ENCODE measurements at regions not wholly inside any gene's neighbourhood (a gene's known extent, or its start where the extent isn't known, plus 50 kb on each side); places are given as distances from the start of the nearest gene placed in this dataset.

DNA sequence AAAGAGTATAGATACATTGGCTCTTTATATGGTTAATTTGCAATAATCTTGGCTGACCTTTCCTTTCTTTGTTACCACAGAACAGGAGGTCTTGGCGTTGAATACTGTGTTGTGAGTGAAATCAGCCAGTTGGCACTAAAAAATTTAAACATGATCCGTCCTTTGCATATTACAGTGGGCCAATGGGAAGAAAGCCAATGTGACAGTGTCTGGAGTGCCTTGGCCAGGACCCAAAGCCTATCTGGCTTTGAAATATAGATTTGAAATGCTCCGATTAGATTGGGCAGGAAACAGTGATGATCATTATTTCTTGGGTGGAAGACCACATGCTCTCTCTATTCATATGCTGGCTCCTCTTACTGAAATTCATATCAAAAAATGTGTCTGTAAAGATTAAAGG, 339.6 kb upstream of the ANO3 start:
- no peak for DNase-seq

DNA sequence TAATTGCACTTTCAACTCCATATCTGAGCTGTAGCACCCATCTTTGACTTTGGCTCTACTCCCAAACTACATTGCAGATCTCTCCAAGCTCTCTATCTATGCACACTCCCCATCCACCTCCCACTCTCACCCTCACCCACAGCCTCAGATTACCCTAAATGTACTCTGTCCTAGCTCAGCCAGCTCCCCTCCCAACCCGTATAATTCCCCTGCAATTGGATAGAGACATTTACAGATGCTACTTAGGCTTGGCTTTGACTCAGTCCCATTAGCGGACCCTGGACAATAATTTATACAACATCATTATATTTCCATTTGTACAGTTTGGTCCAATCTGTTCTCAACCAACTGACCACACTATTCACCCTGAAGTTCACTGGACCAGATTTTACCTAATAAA, 338.9 kb upstream of the ANO3 start:
- no peak for DNase-seq

DNA sequence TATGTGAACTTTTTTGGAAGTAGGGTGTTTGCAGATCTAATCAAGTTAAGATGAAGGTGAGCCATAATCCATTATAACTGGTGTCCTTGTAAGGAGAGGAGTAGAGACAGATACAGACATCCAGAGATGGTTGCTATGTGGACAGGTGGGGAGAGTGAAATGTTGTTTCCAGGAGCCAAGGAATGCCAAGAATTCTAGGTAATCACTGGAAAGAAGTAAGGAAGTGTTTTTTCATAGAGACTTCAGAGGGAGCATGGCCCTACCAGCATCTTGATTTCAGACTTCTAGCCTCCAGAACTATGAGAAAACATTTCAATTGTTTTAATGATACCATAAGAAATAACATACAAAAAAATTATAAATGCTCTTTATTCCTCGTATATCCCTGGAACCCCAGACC, 320.5 kb upstream of the ANO3 start:
- no peak for DNase-seq

DNA sequence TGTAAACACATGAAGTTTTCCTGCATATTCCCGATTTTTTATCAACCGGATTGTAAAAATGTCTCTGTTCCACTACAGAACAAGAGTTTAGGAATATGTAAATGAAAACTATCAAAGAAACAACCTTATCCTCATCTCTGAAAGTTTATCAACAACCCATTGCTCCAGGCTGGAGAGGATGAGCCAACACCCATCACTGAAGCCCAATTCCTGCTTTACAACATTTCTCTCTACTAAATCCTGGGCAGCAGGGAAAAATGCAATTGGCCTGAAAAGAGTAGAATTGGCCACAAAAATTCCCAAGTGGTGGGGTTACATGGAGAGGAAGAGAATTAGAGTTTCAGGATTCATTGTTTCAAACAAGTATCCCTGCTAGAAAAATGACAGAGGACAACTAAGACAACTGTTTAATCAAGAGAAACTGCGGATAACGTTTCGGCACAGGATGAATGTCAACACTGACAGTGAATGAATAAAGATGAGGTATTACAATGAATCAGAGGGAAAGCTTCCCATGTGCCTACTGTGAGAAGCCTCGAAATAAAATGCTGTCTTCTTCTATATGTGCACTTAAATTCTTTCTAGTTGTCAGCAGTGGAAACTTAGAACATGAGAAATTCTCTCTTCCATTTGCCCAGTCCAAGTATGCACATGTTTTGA, 317.3 kb upstream of the ANO3 start:
- no peak for DNase-seq

DNA sequence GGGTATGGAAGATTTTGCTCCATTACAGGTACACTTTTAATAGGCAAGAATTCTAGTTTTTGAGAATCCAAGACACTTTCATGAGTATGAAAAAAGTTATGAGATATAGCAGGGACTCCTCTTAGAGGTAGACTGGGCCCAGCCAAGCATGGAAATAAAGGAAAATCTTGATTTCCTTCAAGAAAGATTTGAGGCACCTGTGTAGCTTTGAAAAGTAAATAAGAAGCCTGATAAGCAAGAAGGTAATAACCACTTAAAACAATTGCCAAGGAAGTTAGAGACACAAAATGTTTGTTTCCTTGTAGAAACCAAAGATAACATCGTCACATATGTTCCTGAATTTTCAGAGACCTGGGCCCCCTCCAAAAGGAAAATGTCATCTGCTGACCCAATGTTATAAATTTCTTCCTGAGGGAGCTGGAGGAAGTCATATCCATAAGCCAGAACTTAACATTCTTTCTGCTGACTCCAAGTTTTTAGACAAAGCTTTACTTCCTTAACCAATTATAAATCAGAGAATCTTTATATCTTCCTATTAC, 314.5 kb upstream of the ANO3 start:
- no peak for DNase-seq

DNA sequence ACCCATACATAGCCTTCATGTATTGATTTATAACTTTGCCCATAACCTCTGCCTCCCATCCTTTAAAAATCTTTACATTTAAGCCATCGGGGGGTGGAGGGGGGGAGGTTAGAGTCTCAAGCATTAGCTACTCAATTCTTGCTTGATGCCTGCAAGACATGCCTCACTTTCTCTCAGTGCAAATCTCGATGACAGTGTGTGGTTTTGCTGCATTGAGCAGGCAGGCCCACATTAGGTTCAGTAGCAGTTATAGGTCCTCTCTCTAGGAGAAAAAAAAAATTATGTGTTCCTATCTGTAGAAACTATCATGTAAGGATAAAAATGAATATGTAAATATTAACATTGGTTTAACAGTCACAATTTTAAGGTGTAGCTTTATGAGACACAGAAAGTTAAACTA, 314.0 kb upstream of the ANO3 start:
- DNase-seq: no peak

DNA sequence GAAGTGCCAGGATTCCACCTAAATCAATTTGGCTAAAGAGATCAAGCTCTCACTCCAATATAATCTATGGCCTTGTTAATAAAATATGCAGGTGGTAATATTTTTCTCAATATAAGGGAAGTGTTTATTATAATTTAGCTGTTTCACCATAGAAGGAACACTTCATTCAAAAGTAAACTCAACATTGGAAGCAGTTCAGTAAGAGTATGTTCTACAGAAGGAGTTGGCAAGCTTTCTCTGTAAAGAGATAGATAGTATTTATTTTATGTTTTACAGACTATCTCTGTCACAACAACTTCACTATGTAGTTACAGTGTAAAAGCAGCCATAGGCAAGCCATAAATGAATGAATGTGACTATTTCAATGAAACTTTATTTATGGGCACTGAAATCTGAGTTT, 313.6 kb upstream of the ANO3 start:
- no peak for DNase-seq

DNA sequence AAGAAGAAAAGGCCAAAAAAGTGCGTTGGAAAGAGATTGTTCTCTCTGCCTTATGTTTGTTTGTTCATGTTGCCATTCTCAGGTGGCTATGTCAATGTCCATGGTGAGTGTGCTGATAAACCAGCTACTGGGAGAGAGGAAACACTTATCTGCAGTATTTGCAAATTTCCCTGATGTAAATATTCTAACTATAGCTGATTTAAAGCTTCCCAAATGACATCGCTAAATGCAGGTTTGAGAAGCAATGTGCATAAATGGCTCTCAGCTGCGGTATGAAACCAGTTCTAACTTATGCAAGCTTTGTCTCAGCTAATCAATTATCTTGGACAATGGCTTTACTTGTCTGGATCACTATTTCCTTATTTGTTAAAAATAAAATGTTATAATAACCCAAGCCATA, 312.5 kb upstream of the ANO3 start:
- DNase-seq: no peak

DNA sequence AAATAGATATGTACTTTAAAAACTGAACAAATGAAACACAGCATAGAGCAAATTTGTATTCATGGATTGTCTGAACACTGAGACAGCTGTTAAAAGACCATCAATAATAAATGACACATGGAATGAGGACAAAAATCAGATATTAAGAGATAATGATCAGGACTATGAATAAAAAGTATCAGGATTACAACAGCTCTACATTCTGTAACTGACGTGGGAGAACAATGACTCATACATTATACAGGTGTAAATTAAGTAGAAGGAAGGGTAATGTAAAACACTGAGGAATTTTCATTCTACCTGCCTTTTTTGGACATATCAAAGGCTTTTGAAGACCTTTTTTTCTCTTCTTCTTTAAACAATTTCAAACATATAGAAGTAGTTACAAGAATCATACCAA, 310.9 kb upstream of the ANO3 start:
- DNase-seq: no peak

DNA sequence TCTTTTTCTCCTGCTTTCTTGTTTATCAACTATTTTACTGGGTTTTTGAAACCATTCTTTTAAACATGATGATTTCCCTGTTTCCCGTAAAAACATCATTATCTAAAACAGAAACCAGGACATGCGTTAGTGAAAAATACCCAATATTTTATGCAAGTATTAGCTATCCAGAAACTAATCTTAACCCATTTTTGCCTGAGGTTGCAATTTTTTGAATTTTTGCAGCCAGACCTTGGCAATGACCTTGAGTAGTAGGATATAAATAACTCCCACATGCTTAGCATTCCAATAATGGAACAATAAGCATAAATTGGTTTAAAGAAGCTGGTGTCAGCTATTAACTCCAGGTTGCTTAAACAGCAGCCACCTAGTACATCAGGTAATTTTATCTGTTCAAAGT, 308.9 kb upstream of the ANO3 start:
- no peak for DNase-seq

DNA sequence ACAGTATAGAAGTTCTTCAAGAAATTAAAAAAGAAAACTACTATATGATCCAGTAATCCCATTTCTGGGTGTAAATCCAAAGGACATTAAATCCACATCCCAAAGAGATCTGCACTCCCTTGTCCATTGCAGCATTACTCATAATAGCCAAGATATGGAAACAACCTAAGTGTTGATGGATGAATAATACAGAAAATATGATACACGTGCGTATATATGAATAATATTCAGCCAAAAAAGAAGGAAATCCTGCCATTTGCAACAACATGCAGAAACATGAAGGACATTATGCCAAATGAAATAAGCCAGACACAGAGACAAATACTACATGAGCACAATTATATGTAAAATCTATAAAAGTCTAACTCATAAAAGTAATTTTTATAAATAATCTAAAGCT, 306.3 kb upstream of the ANO3 start:
- DNase-seq: no peak

DNA sequence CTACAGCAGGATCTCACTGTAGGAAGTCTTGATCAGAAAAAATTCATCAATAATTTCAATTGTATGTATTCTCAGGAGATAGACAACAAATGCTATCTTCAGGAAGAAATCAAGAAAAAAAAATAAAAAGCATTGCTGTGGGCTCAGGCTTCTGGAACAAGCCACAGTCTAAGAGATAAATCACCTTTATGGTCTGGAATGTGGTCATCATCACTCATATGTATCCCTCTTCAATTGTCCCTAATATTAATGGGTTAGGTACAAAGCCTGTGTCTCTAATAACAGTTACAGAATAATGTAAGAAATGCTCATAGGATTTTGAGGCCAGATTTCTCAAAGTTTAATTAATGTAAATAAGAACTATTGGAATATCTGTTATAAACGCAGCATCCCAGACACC, 305.9 kb upstream of the ANO3 start:
- no peak for DNase-seq

DNA sequence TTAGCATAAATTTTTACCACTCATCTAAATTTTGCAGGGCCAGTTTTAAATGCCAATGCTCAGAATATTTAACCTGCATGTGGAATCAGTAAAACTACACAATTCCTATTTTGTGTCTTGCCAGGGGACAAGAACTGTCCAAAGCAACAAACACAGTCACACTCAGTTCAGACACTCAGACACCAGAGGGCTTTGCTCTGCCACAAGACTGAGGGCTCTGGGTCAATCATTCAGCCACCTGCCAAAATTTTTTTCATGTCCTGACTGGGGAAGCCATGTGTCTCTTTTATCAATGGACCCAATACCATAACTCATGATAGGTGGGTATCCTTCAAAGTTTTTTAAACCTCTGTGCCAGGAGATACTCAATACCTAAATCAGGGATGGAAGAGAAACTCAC, 304.0 kb upstream of the ANO3 start:
- DNase-seq: no peak

DNA sequence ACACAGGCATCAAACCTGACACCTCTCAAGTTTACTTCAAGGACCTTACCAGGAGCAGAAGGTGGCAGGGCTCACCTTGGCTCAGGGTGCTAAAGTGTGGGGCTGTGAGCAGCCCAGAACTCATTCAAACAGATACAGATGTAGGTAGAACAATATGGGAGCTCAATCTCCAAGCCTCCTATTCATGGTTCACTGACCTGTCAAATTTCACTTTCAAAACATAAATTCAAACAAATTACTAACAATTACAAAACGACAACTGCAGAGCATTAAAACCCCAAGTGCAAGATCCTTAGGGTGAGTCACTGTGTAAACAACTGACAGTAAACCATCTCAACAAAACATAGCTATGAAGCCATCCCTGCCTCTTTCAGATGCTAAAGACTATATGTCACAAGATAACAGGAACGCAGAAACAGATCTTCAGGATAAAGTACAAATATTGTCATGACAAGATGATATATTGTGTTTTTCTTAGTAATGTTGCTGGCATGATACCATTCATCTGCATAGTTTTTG, 303.5 kb upstream of the ANO3 start:
- DNase-seq: no peak

DNA sequence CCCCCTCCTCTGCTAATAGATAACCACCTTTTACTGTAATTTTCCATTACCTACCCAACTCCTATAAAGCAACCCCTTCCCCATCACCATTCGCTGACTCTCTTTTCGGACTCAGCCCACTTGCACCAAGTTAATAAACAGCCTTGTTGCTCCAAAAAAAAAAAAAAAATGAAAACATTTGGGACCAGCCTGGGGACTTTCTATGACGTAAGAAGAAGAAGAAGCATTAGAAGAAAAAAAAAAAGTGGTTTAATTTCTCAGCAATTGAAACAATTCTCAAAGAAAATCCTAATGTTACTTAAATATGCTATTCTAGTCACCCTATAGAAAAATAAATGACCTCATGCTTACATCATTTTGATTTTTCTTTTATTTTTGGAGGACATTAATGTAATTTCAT, 301.5 kb upstream of the ANO3 start:
- no peak for DNase-seq

DNA sequence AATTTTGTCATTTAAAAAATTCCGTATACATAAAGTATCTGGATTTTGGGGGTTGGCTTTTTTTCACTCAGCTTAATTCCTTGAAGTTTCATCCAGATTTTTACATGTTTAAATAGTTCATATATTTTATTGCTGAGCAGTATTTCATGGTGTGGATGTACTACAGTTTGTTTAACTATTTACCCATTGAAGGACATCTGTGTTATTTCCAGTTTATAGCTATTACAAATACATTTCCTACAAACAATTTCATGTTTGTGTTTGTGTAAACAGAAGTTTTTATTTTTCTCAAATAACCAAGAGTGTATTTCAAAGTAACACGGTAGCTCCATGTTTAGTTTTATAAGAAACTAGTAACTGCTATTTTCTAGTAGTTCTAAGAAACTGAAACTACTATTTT, 299.7 kb upstream of the ANO3 start:
- no peak for DNase-seq

DNA sequence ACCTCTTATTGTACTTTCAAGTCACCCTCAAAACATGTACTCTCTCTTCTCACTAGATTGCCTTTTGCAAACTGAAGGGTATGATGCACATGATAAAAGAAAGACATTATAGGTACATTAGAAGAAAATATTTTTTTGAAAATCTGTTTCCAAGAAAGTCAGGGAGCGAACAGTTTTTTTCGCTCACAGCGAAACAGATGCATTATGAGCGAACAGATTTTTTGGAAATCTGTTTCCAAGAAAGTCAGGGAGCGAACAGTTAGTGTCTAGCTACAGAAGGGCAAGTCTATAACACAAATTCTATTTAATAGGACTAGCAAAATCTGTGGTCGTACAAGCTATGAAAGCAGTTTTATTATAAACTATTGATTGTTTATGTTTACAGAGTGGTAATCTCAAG, 296.2 kb upstream of the ANO3 start:
- DNase-seq: no peak

DNA sequence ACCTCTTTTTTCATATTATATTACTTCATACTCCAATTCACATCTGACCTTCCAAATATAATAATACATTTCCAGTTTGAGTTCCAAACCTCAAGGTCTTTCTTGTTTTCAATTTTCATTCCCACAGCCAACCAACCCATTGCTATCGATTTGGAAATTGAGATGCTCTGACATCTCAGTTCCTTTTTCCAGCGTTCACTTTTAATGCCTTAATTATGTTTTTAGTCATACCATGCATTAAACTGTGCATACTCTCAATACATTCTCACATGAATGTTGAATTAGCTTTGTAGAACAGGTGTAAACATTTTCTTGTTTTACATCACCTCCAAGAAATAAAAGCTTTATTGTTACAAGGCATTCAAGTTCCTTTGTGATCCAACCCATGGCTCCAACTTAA, 294.2 kb upstream of the ANO3 start:
- no peak for DNase-seq

DNA sequence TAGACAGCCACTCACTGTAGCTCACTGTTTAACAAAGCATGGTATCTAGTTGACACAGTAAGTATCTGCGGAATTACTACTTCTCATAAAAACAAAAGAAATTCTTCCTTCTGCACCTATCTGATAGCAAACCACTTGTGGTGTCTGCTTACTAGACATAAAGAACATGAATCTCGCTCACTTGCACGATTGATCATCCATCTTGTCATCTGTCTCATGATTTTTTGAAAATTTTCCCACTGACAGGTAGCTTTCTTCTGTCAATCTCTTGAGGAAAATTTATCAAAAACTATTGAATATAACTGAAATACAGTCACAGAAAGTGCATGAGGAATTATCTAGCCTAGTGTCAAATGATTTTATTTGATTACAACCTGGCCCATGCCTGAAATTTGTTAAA, 291.6 kb upstream of the ANO3 start:
- DNase-seq: no peak

DNA sequence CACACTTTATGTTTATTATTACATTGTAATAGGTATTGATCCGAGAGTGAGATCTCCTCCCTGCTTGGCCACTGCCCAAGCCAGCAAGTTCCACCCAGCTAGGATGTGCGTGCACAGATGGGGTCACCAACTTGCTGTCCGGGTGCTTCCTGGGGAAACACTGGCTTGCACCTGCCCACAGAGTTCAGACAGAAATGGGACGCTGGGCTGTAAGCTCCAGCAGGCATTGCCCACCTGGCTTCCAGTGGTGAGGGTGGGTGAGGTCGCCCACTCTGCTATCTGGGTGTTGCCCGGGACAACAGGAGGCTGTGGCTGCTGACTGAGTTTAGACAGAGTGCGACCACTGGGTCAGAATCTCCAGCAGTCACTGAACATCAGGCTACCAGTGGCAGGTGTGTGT, 289.8 kb upstream of the ANO3 start:
- no peak for DNase-seq

DNA sequence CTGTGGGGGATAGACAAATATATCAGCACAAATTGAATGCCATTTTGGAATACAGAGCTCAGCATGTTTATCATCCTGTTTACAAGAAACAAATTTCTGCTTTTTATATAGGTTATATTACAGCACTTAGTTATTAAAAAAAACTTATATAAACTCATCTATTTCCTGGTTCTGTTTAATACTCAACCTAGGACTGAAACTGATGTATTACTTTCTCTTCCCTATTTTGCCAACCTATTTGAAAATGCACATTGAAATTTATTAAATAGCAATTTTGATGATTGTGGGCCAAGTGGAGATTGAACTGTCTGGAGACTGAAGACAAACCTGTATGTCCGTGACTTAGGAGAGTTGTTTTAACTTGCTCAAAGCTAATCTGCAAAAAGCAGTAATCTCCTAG, 288.3 kb upstream of the ANO3 start:
- DNase-seq: no peak

DNA sequence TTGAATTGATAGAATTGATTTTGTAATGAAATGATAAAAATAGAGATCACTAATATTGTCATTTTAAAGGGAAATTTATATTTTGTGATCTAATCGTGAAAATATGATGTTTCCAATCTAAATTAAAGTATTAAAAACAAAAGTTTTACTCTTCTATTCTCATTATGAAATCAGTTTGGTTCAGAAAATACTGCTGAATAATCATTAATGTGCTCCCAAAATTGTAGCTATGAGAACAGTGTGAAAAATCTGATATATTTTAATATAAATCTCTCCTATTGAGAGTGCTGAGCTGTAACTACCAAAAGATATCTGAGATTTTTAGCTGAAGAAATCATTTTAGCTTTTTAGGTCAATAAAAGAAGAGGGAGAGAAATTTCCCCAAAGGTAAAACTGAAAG, 287.5 kb upstream of the ANO3 start:
- no peak for DNase-seq

DNA sequence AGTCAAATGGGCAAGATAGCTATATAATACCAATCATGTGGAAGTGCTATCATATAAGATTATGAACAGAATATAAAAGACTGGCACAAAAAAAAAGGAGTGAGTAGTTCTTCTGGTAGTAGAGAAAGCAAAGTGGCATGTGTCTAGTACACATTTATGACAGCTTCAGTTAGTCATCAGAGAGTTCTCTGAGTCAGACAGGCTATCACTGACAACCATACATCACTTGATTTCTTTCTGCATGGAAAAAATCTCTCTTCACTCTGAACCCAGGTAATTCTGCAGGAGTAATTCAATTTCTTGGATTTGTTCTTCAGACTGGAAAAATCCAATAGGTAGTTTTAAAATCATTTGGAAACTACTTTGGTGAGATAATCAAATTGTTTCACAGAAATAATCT, 286.8 kb upstream of the ANO3 start:
- no peak for DNase-seq

DNA sequence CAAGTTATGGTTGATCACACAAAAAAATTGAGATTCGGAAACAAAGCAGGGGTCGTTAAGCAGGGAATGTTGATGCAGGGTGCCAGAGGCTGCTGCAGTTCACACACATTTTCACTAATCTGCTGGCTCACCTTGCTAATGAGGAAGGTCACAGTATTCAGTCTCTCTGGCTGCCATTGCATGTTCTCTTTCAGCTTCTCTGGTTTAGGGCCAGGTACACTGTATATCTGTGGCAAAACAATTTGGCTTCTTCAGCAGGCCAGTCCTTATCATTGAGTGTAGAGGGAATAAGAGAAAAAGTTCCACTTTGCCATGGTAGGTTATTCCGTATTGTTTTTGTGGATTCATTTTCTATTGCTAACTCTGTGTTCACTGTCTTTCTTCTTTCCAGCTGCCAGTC, 283.7 kb upstream of the ANO3 start:
- no peak for DNase-seq

DNA sequence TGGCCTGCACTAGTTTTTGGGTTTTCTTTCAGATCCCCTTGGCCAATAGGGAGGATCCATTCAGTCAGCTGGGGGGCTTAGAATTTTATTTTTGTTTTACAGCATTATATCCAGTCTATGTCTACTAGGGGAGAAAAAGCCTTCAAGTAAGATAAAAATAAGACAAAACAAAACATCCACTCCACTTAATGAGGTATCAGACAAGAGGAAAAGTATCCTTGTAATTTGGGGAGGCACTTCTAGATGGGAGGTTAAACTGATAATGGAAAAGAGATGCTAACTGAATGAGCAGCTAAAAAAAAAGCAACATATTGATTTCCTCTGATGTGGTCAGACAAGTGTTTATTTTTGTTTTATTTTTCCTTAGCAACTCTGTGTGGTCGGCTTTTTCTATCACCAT, 278.0 kb upstream of the ANO3 start:
- DNase-seq: no peak

DNA sequence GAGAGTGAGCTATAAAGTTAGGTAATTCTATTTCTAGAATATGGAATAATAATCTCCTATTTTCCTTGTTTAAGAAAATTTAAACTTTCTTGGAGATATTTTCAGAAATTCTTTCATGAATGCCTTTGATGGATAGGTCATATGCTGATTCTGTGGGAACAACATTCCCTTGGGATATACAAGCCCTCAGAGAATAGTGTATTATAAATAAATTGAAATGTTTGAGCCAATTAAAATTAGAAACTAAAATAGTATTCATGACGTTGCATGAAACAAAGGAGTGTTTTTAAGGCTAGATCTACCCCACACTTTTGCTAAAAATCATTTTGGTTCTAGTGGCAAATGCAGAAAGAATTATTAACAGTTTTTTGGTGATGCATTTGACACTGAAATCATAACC, 269.3 kb upstream of the ANO3 start:
- DNase-seq: no peak
